GM19324 (cell line): ENCODE measurements at regions not wholly inside any gene's neighbourhood (a gene's known extent, or its start where the extent isn't known, plus 50 kb on each side); places are given as distances from the start of the nearest gene placed in this dataset.
"Not testable (repeated sequence)": the region's sequence is repeated elsewhere in the genome, so short reads cannot be mapped to it uniquely, and the experiment has no call there.

ENCODE experiments used
- ATAC-seq: cut with Tn5 transposase; IDR thresholded peaks from one replicate; pipeline ENCODE4 v1.9.1; 2021; ENCODE audit warnings: mild to moderate bottlenecking, moderate library complexity; ENCODE audit not compliant: unreplicated experiment, low FRiP score

DNA sequence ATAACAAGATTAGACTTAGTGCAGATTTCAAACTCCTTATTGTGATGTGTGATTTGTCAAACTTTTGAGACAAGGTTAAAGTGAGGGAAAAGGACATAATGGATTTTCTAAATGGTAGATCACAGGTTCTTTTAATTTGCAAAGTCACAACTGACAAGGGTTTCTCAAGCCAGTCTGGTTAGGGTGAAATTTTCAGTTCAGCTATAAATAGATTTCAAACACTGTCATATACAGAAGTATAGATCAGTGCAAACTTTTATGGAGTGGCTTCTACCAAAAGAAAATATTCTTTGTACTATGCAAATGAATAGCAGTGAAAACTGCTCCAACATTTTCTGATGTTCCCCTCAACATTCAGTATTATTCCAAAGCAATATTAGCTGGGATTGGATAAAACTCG lies 337.1 kb upstream of the MAN1A1 start:
- no peak for ATAC-seq

DNA sequence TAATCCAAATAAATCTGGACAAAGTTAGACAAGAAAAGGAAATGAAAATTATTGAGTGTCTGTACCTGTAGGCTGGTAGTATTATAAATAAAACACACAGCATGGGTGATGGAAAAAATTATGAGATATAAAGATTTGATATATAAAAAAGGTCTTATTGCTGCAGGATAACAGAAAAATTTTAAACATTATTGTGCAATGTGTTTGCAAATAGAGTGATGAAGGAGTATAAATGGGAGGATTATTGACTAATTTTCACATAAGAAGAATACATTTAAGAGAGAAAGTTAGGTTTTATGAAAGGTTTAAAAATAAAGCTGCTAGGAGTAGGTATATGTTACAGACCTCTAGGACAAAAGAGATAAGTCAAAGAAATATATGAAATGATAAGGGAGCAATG lies 336.7 kb upstream of the MAN1A1 start:
- ATAC-seq, result no peak

- ATAC-seq, result no peak
Observed at GRCh38 chr6:119683671-119684070, 334.1 kb upstream of the MAN1A1 start.

DNA sequence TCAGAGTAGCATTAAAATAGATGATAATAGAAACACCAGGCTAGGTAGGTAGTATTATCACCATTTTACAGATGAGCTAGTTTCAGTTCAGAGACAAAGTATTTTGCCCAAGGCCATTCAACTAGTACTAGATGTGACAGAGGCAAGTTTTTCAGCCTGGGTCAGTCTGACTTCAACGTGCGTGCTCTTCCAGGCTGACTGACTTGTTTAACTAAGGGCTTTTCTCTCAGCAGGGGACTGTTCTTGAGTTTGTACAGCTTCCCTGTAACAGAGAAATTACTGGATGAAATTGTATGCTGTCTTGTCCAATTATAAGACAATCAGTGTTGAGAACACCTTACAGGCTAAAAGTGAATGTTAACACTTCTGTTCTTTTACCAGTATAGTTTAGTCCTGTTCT lies 333.5 kb upstream of the MAN1A1 start:
- no peak for ATAC-seq

DNA sequence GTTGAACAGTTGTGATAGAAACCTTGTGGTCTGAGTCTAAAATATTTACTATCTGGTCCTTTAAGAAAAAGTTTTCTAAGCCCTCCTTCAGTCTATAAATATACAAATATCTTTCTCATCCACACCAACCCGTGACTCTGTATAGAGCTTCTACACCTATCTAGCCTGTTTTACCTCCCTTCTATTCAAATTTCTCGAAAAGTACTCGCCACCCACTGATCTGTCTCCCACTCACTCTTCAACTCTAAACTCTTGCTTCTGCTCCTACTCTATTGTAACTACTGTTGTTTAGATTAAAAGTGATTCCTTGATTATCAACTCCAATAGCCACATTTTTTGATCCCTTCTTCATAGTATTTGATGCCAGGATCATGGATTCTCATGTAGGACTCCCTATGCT lies 329.4 kb upstream of the MAN1A1 start:
- no peak for ATAC-seq

DNA sequence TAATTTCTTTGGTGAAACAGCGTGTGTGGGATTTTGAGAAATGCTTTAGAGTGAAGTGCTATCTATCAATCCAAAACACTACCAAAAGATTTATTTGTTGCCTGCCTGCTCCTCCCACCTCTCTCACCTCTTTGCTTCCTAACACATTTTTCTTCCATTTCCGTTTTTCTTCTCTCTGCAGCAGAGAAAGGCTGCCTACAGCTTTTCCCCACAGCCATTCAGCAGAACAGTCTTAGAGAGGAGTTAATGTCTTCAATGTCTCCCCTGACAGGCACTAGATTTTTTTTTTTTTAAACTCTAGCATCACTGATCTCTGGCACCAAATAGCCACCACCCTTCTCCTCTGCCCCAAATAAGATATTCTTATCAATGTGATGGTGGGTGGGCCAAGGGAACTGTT lies 327.8 kb upstream of the MAN1A1 start:
- ATAC-seq, result no peak

DNA sequence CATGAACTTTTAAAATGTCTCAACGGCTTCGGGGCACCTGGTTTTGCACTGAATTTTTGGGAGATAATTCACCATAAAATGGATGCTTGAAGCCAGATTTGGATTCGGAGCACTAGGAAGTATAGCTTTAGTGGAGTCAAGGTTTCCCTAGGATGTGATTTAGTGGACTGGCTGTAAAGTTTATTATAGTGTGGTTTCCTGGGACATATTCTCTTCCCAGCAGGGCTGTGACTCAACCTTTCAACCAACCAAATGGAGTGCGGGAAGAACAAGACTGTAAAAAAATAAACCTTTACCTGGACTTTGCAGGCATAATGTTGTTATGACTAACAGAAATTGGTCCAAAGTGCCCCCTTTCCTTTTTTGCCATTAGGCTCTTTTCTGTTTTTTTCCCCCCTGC lies 327.4 kb upstream of the MAN1A1 start:
- ATAC-seq, result no peak

GRCh38 chr6:119676230-119676629 lies 326.7 kb upstream of the MAN1A1 start:
- ATAC-seq, result no peak

DNA sequence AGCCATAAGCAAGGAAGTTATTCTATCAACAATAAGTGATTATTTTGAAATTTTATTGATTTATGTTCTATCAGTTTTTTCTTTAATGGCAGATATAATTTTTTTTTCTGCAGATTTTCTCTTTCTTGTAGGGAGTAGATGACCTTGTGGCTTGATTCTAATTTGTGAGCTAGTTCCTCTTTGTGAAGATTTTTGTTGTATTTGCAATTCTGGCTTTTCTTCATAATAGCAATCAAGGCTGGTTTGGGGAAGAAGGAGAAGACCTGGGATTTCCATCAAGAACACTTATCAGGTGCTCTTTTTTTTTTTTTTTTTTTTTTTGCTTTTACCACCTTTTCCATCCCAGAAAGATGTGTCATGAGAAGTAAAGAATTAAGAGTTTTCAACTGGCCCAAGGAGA lies 324.2 kb upstream of the MAN1A1 start:
- no peak for ATAC-seq

- no peak for ATAC-seq
Observed at GRCh38 chr6:119672725-119673124, 323.2 kb upstream of the MAN1A1 start.

GRCh38 chr6:119671105-119671504 lies 321.5 kb upstream of the MAN1A1 start:
- ATAC-seq, result no peak

DNA sequence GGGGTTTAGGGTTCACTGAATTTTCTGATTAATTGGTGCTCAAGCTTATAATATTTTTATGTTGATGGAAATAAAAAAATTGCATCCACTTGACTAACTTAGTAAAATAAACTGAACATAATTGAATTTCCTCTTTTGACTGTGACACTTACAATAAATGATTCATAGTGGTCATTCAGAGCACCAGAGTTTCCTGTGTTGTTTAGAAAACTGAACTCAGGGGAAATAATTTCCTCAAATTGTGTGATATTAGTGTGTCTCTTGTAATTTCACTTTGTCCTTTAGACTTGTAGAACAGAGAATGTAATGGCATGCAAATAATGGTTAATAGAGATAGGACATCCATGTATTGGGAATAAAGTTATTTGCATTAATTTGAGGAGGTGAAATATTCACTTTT lies 319.7 kb upstream of the MAN1A1 start:
- ATAC-seq, result no peak

DNA sequence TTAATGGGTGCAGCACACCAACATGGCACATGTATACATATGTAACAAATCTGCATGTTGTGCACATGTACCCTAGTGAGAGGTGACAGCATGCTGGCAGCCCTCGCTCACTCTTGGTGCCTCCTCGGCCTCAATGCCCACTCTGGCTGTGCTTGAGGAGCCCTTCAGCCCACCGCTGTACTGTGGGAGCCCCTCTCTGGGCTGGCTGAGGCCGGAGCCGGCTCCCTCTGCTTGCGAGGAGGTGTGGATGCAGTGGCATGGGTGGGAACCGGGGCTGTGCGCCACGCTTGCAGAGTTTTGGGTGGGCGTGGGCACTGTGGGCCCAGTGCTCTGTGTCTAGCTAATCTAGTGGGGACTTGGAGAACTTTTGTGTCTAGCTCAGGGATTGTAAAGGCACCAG lies 315.9 kb upstream of the MAN1A1 start:
- ATAC-seq, result not testable (repeated sequence)

GRCh38 chr6:119661628-119662027 lies 312.1 kb upstream of the MAN1A1 start:
- ATAC-seq, result no peak

- ATAC-seq, result no peak
Observed at GRCh38 chr6:119661078-119661477, 311.5 kb upstream of the MAN1A1 start.

- no peak for ATAC-seq
Observed at GRCh38 chr6:119658917-119659316, 309.4 kb upstream of the MAN1A1 start.

- no peak for ATAC-seq
Observed at GRCh38 chr6:119655124-119655523, 305.6 kb upstream of the MAN1A1 start.

GRCh38 chr6:119653329-119653728 lies 303.8 kb upstream of the MAN1A1 start:
- ATAC-seq, result no peak

- no peak for ATAC-seq
Observed at GRCh38 chr6:119649531-119649930, 300.0 kb upstream of the MAN1A1 start.

DNA sequence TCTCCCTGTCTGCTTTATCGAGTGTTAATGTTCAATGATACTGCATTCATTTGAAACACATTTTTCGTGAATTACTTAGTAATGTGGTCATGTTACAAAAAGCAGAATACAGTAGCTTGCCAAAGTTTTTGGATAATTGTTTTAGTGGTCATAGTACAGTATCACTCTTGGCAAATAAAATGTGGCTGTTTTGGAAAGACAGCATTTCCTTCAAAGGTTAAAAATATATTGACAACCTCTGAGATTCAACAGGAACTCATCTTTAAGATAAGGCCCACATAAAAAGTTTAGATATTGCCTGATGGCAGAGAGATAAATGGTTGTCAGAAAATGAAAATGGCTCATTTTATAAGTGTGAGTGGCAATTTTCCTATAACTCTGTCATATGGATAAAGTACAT lies 297.7 kb upstream of the MAN1A1 start:
- no peak for ATAC-seq

DNA sequence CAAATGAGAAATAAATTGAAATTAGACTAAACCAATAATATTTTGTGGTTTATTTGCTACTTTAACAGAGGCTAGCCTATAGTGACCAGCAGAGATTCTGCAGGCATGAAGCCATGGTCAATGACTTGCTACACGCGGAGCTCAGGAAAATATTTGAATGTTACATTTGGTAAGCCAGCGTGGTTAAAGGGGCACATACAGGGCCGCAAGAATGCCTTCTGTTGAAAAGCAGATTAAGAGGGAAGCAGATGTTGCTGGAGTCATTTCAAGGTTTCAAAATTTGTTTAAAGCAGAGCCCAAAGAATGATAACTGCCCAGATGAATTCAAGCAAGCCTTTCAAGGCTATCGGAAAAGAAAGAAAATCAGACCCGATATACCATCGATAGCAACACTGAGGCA lies 294.3 kb upstream of the MAN1A1 start:
- ATAC-seq, result no peak

- no peak for ATAC-seq
Observed at GRCh38 chr6:119637768-119638167, 288.2 kb upstream of the MAN1A1 start.

DNA sequence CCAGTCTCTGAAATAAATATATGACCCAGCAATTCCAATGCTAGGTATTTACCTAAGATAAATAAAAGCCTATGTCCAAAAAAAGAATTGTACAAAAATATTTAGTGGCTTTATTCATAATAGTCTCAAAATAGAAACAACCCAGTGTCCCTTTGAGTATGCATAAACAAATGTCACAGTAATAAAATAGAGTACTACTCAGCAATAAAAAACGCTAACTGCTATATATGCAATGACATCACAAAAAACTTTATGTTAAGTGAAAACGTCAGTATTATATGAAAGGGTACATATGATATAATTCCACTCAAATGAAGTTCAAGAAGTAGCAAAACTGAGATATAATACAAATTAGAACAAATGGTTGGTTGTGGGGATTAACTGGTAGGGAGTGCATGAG lies 286.5 kb upstream of the MAN1A1 start:
- no peak for ATAC-seq

- no peak for ATAC-seq
Observed at GRCh38 chr6:119633461-119633860, 283.9 kb upstream of the MAN1A1 start.
